Kidney epithelial cell (primary cell): ENCODE measurements at regions not wholly inside any gene's neighbourhood (a gene's known extent, or its start where the extent isn't known, plus 50 kb on each side); places are given as distances from the start of the nearest gene placed in this dataset.

Source experiments
- DNase-seq: peaks from one replicate; pipeline ENCODE4 v3.0.0-alpha.2; 2010; ENCODE audit warnings: low read depth
- H3K27me3 ChIP-seq: 2 replicates; pipeline ENCODE4 v1.6.0; 2011; ENCODE audit warnings: low read length; ENCODE audit not compliant: control insufficient read depth, insufficient read depth
- H3K36me3 ChIP-seq: 2 replicates; pipeline ENCODE4 v1.5.1; 2011; ENCODE audit warnings: low read length; ENCODE audit not compliant: control insufficient read depth, insufficient read depth
- H3K4me3 ChIP-seq: 2 replicates; pipeline ENCODE4 v1.5.1; 2011; ENCODE audit warnings: low read depth, mild to moderate bottlenecking, control low read depth, low read length
- TF ChIP-seq, protein P1 (sequence below): IDR thresholded peaks from 2 replicates; pipeline ENCODE4 v1.5.1; 2011; ENCODE audit warnings: mild to moderate bottlenecking, moderate library complexity, low read length, control low read depth, inconsistent platforms; ENCODE audit not compliant: insufficient read depth, poor library complexity, severe bottlenecking

DNA sequence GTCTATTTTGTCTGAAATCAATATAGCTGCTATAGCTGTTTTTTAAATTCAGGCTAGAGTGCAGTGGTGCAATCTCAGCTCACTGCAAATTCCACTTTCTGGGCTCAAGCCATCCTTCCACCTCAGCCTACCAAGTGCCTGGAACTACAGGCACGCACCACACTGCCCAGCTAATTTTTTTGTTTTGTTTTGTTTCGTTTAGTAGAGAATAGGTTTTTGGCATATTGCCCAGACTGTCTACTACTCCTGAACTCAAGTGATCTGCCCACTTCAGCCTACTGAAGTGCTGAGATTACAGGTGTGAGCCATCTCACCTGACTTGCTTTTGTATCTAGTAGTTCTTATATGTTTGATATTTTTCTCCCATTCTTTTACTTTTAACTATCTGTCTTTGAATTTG is 259.7 kb downstream of the CDH19 start:
- H3K27me3 ChIP-seq: no peaks in the 10 kb centered on the region
- H3K36me3 ChIP-seq: no peaks in the 10 kb centered on the region
- no peak overlapping the region for H3K4me3 ChIP-seq
- TF ChIP-seq, protein P1, sequence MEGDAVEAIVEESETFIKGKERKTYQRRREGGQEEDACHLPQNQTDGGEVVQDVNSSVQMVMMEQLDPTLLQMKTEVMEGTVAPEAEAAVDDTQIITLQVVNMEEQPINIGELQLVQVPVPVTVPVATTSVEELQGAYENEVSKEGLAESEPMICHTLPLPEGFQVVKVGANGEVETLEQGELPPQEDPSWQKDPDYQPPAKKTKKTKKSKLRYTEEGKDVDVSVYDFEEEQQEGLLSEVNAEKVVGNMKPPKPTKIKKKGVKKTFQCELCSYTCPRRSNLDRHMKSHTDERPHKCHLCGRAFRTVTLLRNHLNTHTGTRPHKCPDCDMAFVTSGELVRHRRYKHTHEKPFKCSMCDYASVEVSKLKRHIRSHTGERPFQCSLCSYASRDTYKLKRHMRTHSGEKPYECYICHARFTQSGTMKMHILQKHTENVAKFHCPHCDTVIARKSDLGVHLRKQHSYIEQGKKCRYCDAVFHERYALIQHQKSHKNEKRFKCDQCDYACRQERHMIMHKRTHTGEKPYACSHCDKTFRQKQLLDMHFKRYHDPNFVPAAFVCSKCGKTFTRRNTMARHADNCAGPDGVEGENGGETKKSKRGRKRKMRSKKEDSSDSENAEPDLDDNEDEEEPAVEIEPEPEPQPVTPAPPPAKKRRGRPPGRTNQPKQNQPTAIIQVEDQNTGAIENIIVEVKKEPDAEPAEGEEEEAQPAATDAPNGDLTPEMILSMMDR: no peak
- DNase-seq: no peak

DNA sequence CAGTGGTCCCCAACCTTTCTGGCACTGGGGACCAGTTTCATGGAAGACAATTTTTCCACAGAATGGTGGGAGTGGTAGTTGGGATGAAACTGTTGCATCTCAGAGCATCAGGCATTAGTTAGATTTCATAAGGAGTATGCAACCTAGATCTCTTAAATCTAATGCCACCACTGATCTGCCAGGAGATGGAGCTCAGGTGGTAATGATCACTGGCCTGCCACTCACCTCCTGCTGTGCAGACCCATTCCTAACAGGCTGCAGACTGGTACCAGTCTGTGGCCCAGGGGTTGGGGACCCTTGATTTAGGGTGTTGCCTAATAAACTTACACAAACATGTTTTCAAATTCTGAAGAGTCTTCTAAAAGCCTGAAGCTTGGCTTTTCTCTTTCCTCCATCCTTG is 261.3 kb downstream of the CDH19 start:
- Histone ChIP-seq H3K36me3 (no peaks in the 10 kb centered on the region), H3K27me3 (no peaks in the 10 kb centered on the region), H3K4me3 (no peak overlapping the region)
- no peak for DNase-seq
- TF ChIP-seq, protein P1: no peak

DNA sequence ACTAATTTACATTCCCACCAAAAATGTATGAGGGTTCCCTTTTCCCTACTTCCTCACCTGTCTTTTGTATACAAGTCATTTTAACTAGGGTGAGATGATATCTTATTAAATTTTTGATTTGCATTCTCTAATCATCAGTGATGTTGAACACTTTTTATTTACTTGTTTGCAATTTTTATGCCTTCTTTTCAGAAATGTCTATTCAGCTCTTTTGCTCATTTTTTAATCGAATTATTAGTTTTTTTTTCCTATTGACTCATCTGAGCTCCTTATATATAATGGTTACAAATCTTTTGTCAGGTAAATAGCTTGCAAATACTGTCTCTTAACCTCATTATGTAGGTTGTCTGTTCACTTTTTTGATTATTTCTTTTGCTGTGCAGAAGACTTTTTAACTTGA is 269.4 kb downstream of the CDH19 start:
- no peak for DNase-seq
- TF ChIP-seq, protein P1: no peak
- H3K36me3 ChIP-seq: no peaks in the 10 kb centered on the region
- H3K4me3 ChIP-seq: no peak overlapping the region
- H3K27me3 ChIP-seq: no peaks in the 10 kb centered on the region

DNA sequence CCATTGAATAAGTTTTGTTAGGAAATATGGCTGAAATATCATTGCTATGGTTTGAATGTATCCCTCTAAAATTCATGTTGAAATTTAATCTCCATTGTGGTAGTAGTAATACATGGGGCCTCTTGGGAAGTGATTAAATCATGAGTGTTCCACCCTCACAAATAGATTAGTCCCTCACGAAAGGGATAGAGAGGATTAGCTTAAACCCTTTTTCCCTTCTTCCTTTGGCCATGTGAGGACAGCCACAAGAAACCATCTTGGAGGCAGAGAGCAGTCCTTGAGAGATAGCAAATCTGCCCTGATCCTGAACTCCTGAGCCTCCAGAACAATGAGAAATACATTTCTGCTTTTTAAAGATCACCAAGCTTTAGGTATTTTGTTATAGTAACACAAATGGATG is 274.2 kb downstream of the CDH19 start:
- H3K27me3 ChIP-seq: no peaks in the 10 kb centered on the region
- no peak overlapping the region for H3K4me3 ChIP-seq
- no peaks in the 10 kb centered on the region for H3K36me3 ChIP-seq
- TF ChIP-seq, protein P1: no peak
- DNase-seq: no peak

DNA sequence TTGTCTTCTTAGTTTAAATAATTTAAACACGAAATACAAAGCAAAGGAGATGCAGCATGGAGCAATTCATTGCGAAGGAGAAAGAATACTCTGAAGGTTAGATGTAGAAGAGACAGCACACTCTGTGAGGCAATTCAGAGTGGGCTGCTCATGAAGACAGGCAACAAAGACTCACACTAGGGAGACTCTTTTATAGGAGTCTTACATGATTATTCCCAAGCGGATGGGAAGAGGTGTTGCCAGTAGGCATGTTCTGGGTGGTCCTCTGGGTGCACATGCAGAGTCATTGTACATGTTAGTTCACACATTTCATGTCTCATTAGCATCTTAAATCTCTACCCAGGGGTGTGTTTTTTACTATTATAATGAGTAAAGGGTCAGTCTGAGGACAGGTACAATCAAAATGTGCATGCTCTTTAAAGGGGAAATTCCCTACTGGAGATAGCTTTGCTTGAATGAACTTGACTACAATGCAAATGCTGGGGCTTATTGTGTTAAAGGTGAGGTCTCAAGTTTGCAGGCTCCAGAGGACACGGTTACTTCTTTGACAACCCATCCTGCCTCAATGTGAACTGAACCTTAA is 275.5 kb downstream of the CDH19 start:
- TF ChIP-seq, protein P1: no peak
- no peak for DNase-seq
- no peak overlapping the region for H3K4me3 ChIP-seq
- no peaks in the 10 kb centered on the region for H3K36me3 ChIP-seq
- no peaks in the 10 kb centered on the region for H3K27me3 ChIP-seq

DNA sequence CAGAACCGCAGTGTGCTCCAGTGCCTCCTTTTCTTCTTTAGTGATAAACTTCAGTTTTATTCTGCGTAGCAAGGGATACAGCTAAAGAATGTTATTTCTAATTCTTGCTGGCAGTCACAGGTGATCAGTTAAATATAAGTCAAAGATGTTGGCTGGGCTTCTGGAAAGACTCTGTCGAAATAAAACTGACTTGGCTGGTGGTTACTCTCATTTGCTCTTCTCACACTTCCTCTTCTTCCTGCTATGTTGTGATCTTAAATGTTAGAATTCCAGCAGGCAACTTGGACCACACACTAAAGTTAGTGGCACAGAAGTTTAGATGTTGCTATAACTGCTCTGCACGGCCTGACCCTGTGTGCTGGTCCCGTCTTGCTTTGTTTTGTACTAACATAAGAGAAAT is 278.6 kb downstream of the CDH19 start:
- no peak for DNase-seq
- no peaks in the 10 kb centered on the region for H3K36me3 ChIP-seq
- TF ChIP-seq, protein P1: no peak
- no peak overlapping the region for H3K4me3 ChIP-seq
- H3K27me3 ChIP-seq: no peaks in the 10 kb centered on the region
